ENCODE measurements at regions not wholly inside any gene's neighbourhood (a gene's known extent, or its start where the extent isn't known, plus 50 kb on each side); places are given as distances from the start of the nearest gene placed in this dataset.
A peak's percentile ranks its signal among the peaks of the same experiment; 100 is the strongest.

DNA sequence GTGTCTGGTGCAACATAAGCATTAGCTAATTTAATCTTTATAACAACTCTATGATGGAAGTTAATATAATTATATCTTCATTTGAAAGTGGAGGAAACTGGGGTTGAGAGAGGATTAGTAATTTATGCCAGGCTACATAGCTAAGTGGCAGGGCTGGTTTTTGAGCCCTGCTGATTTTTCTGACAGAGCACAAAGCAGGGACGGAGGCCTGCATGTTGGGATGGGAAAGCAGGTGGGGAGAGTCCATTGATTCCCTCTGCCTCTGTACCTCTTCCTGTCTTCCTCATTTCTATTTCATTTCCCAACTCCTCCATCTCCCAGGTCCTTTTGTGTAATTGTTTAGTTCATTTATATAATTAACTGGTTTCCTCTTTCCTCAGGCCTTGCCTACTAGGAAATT, 251.6 kb upstream of the ZPLD1 start:
- DNase-seq (no peak), ATAC-seq (no peak)
- Histone ChIP-seq H3K4me3 (no peak overlapping the region), H3K27me3 (no peaks in the 10 kb centered on the region), H3K9me3 (no peaks in the 10 kb centered on the region), H3K4me1 (peaks cover 3 to 52% (median 40%) of the 10 kb centered on the region in 9 donors), H3K36me3 (no peaks in the 10 kb centered on the region), H3K27ac (no peak overlapping the region)
- intact Hi-C loops (cut with DNase I) = no loop called here
- TF ChIP-seq, protein P1, sequence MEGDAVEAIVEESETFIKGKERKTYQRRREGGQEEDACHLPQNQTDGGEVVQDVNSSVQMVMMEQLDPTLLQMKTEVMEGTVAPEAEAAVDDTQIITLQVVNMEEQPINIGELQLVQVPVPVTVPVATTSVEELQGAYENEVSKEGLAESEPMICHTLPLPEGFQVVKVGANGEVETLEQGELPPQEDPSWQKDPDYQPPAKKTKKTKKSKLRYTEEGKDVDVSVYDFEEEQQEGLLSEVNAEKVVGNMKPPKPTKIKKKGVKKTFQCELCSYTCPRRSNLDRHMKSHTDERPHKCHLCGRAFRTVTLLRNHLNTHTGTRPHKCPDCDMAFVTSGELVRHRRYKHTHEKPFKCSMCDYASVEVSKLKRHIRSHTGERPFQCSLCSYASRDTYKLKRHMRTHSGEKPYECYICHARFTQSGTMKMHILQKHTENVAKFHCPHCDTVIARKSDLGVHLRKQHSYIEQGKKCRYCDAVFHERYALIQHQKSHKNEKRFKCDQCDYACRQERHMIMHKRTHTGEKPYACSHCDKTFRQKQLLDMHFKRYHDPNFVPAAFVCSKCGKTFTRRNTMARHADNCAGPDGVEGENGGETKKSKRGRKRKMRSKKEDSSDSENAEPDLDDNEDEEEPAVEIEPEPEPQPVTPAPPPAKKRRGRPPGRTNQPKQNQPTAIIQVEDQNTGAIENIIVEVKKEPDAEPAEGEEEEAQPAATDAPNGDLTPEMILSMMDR (IDR thresholded peaks at IDR 0.05) = no peak
- 97 to 100% methylated on average over 1 of the region's 1 CpG for WGBS, 2 donors

DNA sequence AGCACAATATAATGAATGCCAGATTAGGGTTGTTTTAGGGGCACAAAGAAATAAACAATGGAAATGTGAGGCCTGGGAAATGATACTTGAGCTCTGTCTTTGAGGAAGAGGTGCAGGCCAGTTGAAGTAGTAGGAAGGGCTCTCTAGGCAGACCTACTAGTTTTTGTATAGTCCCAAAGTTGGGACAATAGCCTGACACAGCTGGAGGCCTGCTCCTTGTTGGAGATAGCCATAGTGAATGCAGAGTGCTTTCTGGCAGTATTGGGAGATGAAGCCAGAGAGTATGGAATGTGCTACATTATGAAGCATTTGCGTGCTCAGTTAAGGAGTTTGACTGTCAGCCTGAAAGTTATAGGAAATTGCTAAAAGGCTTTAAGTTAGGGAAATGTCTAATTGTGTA, 251.2 kb upstream of the ZPLD1 start:
- intact Hi-C loops (cut with DNase I) = no loop called here
- WGBS, 2 donors = 91 to 98% methylated on average over 1 of the region's 1 CpG

GRCh38 chr3:102189541-102189940, 245.3 kb upstream of the ZPLD1 start:
- intact Hi-C loops (cut with DNase I) = no loop called here
- 57 to 70% methylated on average over 2 of the region's 2 CpGs for WGBS, 2 donors
- TF ChIP-seq, protein P1 (IDR thresholded peaks at IDR 0.05) = no peak
- Histone ChIP-seq H3K4me1 (peaks cover 0 to 9% (median under 1%) of the 10 kb centered on the region in 9 donors), H3K36me3 (no peaks in the 10 kb centered on the region), H3K4me3 (no peak overlapping the region), H3K9me3 (no peaks in the 10 kb centered on the region), H3K27me3 (no peaks in the 10 kb centered on the region), H3K27ac (no peak overlapping the region)
- no peak for ATAC-seq
- DNase-seq = no peak

More for the DNA sequence above, 251.2 kb upstream of the ZPLD1 start:
- peaks cover 3 to 51% (median 40%) of the 10 kb centered on the region in 9 donors for H3K4me1 ChIP-seq
- DNase-seq (no peak), ATAC-seq (no peak)
- H3K27me3 ChIP-seq = no peaks in the 10 kb centered on the region
- TF ChIP-seq, protein P1 (IDR thresholded peaks at IDR 0.05) = no peak
- H3K27ac ChIP-seq = no peak overlapping the region
- no peaks in the 10 kb centered on the region for H3K9me3 ChIP-seq
- no peaks in the 10 kb centered on the region for H3K36me3 ChIP-seq
- no peak overlapping the region for H3K4me3 ChIP-seq

DNA sequence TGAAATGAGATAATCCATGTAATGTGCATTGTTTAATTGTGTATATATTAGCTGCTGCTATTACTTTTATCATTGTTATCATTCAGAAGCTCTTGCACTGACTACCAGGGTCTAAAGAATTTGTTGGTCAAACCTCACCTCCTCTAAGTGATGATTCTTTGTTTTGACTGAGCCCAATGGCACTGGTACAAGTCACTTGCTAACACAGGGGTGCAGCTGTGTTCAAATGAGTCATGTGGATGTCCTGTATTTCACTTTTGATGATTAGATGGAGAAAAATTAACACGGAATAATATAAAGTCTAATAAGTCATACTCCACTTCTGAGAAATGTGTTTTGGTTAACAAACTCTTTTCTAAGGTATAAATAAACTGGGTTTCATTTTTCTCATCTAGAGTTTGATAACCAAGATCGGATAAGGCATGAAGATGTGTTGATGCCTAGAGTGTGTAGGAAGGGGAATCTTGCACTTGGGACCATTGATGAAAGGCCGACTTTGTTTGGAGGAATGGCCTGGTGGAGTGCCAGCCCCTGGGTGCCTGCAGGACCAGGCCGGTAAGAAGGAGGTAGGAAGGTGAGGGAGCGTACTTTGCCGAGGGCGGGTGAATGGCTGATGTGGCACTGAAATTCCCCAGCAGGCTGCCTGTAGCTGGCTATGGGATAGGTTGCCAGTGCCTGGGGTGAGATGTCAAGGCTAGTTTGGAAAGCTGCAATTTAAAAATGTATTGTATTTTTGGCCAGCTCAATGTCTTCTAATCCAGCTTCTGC, 244.7 kb upstream of the ZPLD1 start:
- no peak for DNase-seq
- peaks cover 0 to 14% (median 5%) of the 10 kb centered on the region in 9 donors for H3K4me1 ChIP-seq
- 83 to 88% methylated on average over 7 of the region's 7 CpGs for WGBS, 2 donors
- peak in 1 of 8 donors; percentile 31 for ATAC-seq
- no peaks in the 10 kb centered on the region for H3K36me3 ChIP-seq
- intact Hi-C loops (cut with DNase I) = loop anchor here in 1 of 10 donors (10.0 kb wide), 1 partner anchor 365 kb away; no protein-coding TSS in a partner anchor
- no peaks in the 10 kb centered on the region for H3K9me3 ChIP-seq
- H3K4me3 ChIP-seq = no peak overlapping the region
- H3K27ac ChIP-seq = peak overlapping the region in 1 of 10 donors; percentile 29
- no peaks in the 10 kb centered on the region for H3K27me3 ChIP-seq
- TF ChIP-seq, protein P1 (IDR thresholded peaks at IDR 0.05) = no peak
